Fibroblast of mammary gland (primary cell): ENCODE measurements at regions not wholly inside any gene's neighbourhood (a gene's known extent, or its start where the extent isn't known, plus 50 kb on each side); places are given as distances from the start of the nearest gene placed in this dataset.
"Not testable (repeated sequence)": the region's sequence is repeated elsewhere in the genome, so short reads cannot be mapped to it uniquely, and the experiment has no call there.

ENCODE experiments used
- DNase-seq: peaks from one replicate; pipeline ENCODE4 v3.0.0-alpha.2; 2010; ENCODE audit warnings: low read depth
- H3K4me3 ChIP-seq: 2 replicates; pipeline ENCODE4 v1.5.1; 2011; ENCODE audit warnings: low read depth, mild to moderate bottlenecking, low read length, moderate library complexity; ENCODE audit not compliant: control insufficient read depth
- TF ChIP-seq, protein P1 (sequence below): conservative IDR thresholded peaks from 2 replicates; pipeline ENCODE4 v1.5.1; 2011; ENCODE audit warnings: low read depth, low read length, inconsistent platforms; ENCODE audit not compliant: control insufficient read depth, insufficient read depth

DNA sequence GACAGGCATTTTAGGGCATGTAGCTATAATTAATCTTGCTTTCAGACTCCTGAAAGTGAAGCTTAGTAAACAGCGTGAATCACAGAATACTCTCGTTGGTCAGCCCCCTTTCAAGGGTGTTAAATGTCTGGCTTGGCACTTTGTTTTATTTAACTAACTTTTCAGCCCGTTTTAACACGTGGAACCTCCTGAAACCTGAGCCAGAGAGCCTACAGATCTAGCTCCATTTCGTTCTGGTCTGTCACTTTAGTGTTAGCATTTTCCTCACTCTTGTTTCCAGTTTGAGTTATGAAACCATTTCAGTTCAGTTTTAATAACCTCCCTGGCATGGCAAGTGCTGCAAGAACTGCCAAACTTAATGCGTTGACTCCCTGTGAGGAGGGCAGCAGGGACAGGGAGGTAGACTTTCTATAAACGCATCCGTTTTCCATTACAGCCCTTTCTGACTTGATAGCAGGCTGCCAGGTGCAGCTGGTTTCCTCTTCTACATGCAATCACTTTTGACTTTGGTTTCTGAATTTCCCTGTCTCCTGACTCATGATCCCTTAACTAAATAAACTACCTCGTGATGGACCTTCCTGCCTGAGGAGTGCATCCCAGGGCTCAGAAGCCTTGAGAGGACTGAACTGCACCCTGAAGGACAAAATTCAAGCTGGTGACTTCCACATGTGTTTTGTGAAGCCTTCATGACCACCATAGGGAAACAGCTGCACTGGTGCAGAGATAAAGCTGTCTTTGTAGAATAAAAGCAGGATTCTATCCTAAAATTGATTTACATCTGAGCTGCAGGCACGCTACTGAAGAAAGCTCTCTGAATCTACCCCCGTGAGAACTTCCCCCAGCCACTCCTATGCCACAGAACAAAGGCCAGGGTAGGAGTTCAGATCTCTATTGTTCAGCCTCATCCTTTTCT, 192.6 kb downstream of the DLEU7 start:
- no peak overlapping the region for H3K4me3 ChIP-seq

DNA sequence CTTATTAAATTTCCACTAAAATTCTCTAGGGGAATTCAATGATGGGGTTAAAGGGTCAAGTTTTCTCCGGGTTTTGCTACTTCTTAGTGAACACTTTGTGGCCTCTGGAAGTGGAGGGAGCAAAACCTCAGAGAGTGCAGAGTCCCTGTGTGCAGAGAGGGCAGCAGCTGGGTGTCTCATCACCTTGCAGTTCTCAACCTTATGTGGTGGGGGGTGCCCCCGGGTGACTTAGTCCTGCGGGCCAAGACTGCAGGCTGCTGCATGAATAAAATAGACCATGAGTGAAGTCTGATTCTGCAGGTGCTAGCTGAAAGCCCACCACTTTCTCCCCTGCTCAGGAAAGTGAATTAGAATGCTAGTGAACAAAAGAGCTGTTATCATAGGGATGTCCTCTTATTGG, 191.6 kb downstream of the DLEU7 start:
- no peak for DNase-seq
- TF ChIP-seq, protein P1, sequence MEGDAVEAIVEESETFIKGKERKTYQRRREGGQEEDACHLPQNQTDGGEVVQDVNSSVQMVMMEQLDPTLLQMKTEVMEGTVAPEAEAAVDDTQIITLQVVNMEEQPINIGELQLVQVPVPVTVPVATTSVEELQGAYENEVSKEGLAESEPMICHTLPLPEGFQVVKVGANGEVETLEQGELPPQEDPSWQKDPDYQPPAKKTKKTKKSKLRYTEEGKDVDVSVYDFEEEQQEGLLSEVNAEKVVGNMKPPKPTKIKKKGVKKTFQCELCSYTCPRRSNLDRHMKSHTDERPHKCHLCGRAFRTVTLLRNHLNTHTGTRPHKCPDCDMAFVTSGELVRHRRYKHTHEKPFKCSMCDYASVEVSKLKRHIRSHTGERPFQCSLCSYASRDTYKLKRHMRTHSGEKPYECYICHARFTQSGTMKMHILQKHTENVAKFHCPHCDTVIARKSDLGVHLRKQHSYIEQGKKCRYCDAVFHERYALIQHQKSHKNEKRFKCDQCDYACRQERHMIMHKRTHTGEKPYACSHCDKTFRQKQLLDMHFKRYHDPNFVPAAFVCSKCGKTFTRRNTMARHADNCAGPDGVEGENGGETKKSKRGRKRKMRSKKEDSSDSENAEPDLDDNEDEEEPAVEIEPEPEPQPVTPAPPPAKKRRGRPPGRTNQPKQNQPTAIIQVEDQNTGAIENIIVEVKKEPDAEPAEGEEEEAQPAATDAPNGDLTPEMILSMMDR: no peak
- H3K4me3 ChIP-seq: no peak overlapping the region

More for the DNA sequence above, 192.6 kb downstream of the DLEU7 start:
- TF ChIP-seq, protein P1: no peak
- peak; percentile 12 for DNase-seq

DNA sequence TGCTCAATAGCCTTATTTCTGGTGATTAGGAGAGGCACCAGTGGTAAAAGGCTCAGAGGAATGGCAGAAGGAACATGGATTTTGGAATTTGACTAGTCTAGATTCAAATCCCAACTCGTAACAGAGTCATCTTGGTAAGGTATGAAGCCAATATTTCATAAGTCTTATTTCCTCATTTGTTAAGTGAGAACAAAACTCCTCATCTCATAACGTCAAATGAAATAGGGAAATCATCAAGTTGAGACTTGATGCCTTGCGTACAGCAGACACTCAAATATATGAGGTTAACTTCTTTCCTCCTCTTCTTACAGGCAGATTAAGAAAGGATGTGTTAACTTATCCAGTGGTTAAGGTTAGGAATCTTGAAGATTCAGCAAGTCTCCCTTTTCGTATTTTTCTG, 189.2 kb downstream of the DLEU7 start:
- no peak for DNase-seq
- H3K4me3 ChIP-seq: no peak overlapping the region
- TF ChIP-seq, protein P1: no peak

DNA sequence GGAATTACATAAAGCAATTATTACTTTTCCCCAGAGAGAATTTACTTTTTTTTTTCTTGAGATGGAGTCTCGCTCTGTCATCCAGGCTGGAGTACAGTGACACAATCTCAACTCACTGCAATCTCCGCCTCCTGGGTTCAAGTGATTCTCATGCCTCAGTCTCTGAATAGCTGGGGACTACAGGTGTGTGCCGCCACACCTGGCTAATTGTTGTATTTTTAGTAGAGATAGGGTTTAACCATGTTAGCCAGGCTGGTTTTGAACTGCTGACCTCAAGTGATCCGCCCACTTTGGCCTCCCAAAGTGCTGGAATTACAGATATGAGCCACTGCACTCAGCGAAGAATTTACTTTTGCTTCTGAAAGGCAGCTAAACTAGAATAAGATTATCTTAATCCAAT, 181.6 kb downstream of the DLEU7 start:
- not testable (repeated sequence) for DNase-seq, H3K4me3 ChIP-seq

DNA sequence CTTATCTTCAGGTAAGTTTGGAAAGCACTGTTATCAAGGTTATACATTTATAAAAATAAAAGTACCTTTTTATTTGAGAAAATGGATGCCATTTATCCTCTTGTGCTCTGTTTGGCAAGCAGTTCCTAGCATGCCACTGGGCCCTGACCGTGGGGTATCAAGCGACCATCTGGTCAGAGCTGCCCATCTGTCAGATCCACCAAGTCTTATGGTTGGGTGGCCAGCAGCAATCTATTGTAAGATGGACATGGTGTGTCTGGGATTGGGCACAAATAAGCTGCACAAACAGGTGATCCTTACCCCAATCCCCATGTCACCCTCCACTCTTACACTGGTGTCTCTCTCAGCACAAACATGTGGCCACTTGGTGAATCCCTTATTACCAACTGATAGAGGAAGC, 178.5 kb downstream of the DLEU7 start:
- no peak for DNase-seq
- TF ChIP-seq, protein P1: no peak
- no peak overlapping the region for H3K4me3 ChIP-seq

DNA sequence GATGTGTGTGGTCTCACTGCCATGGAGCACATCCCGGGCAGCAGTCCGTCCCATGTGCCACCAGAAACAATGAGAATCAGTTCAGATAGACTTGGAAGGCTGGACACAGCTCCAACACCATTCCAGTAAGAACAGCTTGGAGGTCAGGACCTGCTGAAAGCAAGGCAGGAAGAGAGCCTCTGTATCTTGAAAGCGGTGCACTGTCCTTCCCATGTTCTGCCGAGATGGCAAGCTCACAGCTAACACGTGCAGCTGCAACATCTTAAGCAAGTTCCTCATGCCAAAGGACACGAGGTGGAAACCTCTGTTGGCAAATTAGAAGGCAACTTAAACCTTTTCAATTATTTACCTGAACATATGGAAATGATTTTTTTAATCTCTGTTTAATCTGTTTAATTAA, 175.4 kb downstream of the DLEU7 start:
- TF ChIP-seq, protein P1: no peak
- H3K4me3 ChIP-seq: no peak overlapping the region
- no peak for DNase-seq

DNA sequence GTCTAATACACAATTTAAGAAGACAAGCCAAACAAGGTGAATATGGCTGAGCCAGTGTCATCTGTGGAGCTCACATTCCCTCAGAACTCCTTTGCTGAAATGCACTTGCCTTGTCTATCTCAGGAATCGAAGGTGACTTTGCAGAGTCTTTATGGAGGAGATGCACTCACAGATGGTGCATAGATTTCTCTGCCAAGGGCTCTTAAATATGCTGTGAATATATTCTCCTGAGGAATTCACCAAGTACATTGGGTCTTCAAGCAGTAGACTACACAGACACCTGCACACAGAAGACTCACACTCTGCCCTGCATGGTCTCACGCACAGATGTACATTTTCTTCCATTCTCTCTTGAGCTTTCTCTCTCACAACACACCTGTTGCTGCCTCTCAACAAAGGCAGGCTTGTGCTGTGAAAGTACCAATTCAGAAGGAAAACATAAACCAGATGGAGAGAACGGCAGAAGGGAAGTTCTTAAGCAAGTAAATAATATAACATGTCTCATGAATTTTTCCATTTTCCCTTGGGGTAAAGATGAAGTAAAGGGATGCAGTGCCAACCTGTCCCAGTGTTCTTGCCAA, 174.7 kb downstream of the DLEU7 start:
- no peak overlapping the region for H3K4me3 ChIP-seq
- TF ChIP-seq, protein P1: no peak
- DNase-seq: no peak
